ENCODE measurements at regions not wholly inside any gene's neighbourhood (a gene's known extent, or its start where the extent isn't known, plus 50 kb on each side); places are given as distances from the start of the nearest gene placed in this dataset.
"Not testable (repeated sequence)": the region's sequence is repeated elsewhere in the genome, so short reads cannot be mapped to it uniquely, and the experiment has no call there.

DNA sequence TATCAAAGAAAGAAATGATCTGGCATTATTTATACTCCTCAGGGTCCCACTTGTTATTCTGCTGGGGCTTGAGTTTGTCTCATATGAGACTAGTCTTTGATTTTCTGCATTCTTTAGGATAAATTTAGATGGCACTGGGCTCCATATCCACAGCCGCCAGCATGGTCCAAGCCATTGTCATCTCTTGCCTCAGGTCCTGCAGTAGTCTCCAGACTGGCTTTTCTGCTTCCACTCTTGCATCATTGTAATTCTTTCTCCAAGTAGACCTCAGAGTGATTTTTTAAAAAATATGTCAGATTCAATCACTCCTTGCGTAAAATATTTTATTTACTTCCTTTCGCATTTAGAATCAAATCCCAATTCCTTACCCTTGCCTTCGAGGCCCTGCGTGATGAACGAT, 50.4 kb upstream of the ST3GAL6 start:
- H3K27me3 ChIP-seq (ENCODE audit: control insufficient read depth in 5 of 5, insufficient read depth in 4 of 5, low read length in 5 of 5) = no peaks in the 10 kb centered on the region
- peaks cover 0 to 18% (median 14%) of the 10 kb centered on the region in 5 donors for H3K4me1 ChIP-seq (ENCODE audit: control insufficient read depth in 5 of 5, insufficient read depth in 5 of 5, low read length in 5 of 5)
- H3K9ac ChIP-seq (ENCODE audit: low read length in 5 of 5) = no peak overlapping the region
- H3K4me3 ChIP-seq (ENCODE audit: low read depth in 1 of 5, low read length in 5 of 5) = no peak overlapping the region
- H3K36me3 ChIP-seq (ENCODE audit: control insufficient read depth in 5 of 5, insufficient read depth in 5 of 5, low read length in 5 of 5) = no peaks in the 10 kb centered on the region
- no peak overlapping the region for H3K27ac ChIP-seq (ENCODE audit: low read depth, low read length)
- no peaks in the 10 kb centered on the region for H3K9me3 ChIP-seq (ENCODE audit: control insufficient read depth in 5 of 5, low read length in 5 of 5)

DNA sequence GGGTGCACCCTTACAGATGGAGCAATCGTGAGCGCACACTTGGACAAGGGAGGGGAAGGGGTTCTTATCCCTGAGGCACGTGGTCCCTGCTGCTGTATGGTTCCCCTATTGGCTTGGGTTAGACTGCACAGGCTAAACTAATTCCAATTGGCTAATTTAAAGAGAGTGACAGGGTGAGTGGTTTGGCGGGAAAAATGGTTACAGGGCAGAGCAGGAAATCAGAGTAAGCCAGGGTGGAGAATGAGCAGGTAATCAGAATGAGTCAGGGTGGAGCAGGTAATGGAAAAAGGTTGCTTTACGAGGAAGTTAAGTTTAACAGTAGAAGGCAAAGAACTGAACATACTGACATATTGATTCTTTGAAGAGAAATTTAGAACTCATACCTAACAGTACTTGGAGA, 49.8 kb upstream of the ST3GAL6 start:
- not testable (repeated sequence) for H3K4me3 ChIP-seq (ENCODE audit: low read depth in 1 of 5, low read length in 5 of 5); H3K9ac ChIP-seq (ENCODE audit: low read length in 5 of 5); H3K36me3 ChIP-seq (ENCODE audit: control insufficient read depth in 5 of 5, insufficient read depth in 5 of 5, low read length in 5 of 5); H3K27ac ChIP-seq (ENCODE audit: low read depth, low read length); H3K27me3 ChIP-seq (ENCODE audit: control insufficient read depth in 5 of 5, insufficient read depth in 4 of 5, low read length in 5 of 5); H3K9me3 ChIP-seq (ENCODE audit: control insufficient read depth in 5 of 5, low read length in 5 of 5)
- peaks cover 0 to 18% (median 14%) of the 10 kb centered on the region in 5 donors for H3K4me1 ChIP-seq (ENCODE audit: control insufficient read depth in 5 of 5, insufficient read depth in 5 of 5, low read length in 5 of 5)
